Keratinocyte (primary cell): ENCODE measurements at regions not wholly inside any gene's neighbourhood (a gene's known extent, or its start where the extent isn't known, plus 50 kb on each side); places are given as distances from the start of the nearest gene placed in this dataset.

ENCODE experiments used
- DNase-seq: peaks from one replicate; pipeline ENCODE4 v3.0.0-alpha.2; 2011; ENCODE audit warnings: low read depth, missing footprints, low spot score
- FAIRE-seq: peaks from 2 replicates; lab custom pipeline; 2011; peaks lifted over from hg19 to GRCh38; lab: Jason Lieb, UNC
- H2AFZ ChIP-seq: 2 replicates; pipeline ENCODE4 v1.6.0; 2012; ENCODE audit warnings: low read length, control low read depth, inconsistent platforms; ENCODE audit not compliant: control insufficient read depth
- H3K27ac ChIP-seq: 2 replicates; pipeline ENCODE4 v1.5.1; 2011; ENCODE audit warnings: low read length; ENCODE audit not compliant: control insufficient read depth, insufficient read depth
- H3K27me3 ChIP-seq: 3 replicates; pipeline ENCODE4 v1.6.0; 2011; ENCODE audit warnings: low read length; ENCODE audit not compliant: control insufficient read depth, insufficient read depth; ENCODE audit errors: extremely low read depth
- H3K36me3 ChIP-seq, 2 experiments: 2 replicates in 1 of 2; 3 replicates in 1 of 2; pipeline ENCODE4 v1.5.1; 2011; ENCODE audit warnings: low read length in 2 of 2, mild to moderate bottlenecking in 1 of 2; ENCODE audit not compliant: control insufficient read depth in 2 of 2, insufficient read depth in 2 of 2; ENCODE audit errors: extremely low read depth in 1 of 2
- H3K4me1 ChIP-seq: 3 replicates; pipeline ENCODE4 v1.5.1; 2011; ENCODE audit warnings: low read length; ENCODE audit not compliant: control insufficient read depth, insufficient read depth; ENCODE audit errors: extremely low read depth
- H3K4me2 ChIP-seq: 3 replicates; pipeline ENCODE4 v1.6.0; 2011; ENCODE audit warnings: low read depth, low read length; ENCODE audit not compliant: control insufficient read depth, insufficient read depth; ENCODE audit errors: extremely low read depth
- H3K4me3 ChIP-seq, 3 experiments: fragments of 200-600 bp in 1 of 3; sonication (generic) in 1 of 3; 2 replicates in 2 of 3; 3 replicates in 1 of 3; pipeline ENCODE4 v1.5.1; 2011 to 2016; ENCODE audit warnings: low read length in 3 of 3, mild to moderate bottlenecking in 3 of 3, control low read depth in 2 of 3, inconsistent platforms in 1 of 3, low read depth in 1 of 3, mixed read lengths in 1 of 3, mixed run types in 1 of 3, moderate library complexity in 1 of 3; ENCODE audit not compliant: control insufficient read depth in 2 of 3, insufficient read depth in 2 of 3; ENCODE audit errors: extremely low read depth in 1 of 3
- H3K79me2 ChIP-seq: 2 replicates; pipeline ENCODE4 v1.6.0; 2012; ENCODE audit warnings: low read length; ENCODE audit not compliant: control insufficient read depth, insufficient read depth
- H3K9ac ChIP-seq: 3 replicates; pipeline ENCODE4 v1.6.0; 2011; ENCODE audit warnings: low read length; ENCODE audit not compliant: control insufficient read depth, insufficient read depth; ENCODE audit errors: extremely low read depth
- H3K9me1 ChIP-seq: 3 replicates; pipeline ENCODE4 v1.6.0; 2011; ENCODE audit warnings: low read length; ENCODE audit not compliant: control insufficient read depth, insufficient read depth; ENCODE audit errors: extremely low read depth
- H3K9me3 ChIP-seq: 2 replicates; pipeline ENCODE4 v1.5.1; 2012; ENCODE audit warnings: low read depth, low read length; ENCODE audit not compliant: control insufficient read depth
- H4K20me1 ChIP-seq: 3 replicates; pipeline ENCODE4 v1.6.0; 2011; ENCODE audit warnings: low read length; ENCODE audit not compliant: control insufficient read depth, insufficient read depth; ENCODE audit errors: extremely low read depth
- EZH2 ChIP-seq: IDR thresholded peaks from one replicate; pipeline ENCODE4 v1.6.1; 2012; ENCODE audit warnings: inconsistent platforms, mild to moderate bottlenecking, low read length, moderate library complexity
- dilution Hi-C: fragments of 300-500 bp; cut with MboI; formaldehyde crosslinking; loops from one replicate; pipeline ENCODE4 v1.7.0; 2020; ENCODE audit warnings: low sequenced_read_pairs; ENCODE audit not compliant: extremely low pct_ligation_motif_present
- TF ChIP-seq, protein P1 (sequence below), 3 experiments: IDR thresholded peaks in 1 of 3; conservative IDR thresholded peaks in 1 of 3; optimal IDR thresholded peaks in 1 of 3; 2 replicates in 2 of 3; 3 replicates in 1 of 3; pipeline versions ENCODE3 to v1.5.1; 2011; ENCODE audit warnings: low read length in 3 of 3, mild to moderate bottlenecking in 3 of 3, moderate library complexity in 2 of 3, control low read depth in 1 of 3, inconsistent platforms in 1 of 3; ENCODE audit not compliant: insufficient read depth in 2 of 3; ENCODE audit errors: extremely low read depth in 1 of 3

DNA sequence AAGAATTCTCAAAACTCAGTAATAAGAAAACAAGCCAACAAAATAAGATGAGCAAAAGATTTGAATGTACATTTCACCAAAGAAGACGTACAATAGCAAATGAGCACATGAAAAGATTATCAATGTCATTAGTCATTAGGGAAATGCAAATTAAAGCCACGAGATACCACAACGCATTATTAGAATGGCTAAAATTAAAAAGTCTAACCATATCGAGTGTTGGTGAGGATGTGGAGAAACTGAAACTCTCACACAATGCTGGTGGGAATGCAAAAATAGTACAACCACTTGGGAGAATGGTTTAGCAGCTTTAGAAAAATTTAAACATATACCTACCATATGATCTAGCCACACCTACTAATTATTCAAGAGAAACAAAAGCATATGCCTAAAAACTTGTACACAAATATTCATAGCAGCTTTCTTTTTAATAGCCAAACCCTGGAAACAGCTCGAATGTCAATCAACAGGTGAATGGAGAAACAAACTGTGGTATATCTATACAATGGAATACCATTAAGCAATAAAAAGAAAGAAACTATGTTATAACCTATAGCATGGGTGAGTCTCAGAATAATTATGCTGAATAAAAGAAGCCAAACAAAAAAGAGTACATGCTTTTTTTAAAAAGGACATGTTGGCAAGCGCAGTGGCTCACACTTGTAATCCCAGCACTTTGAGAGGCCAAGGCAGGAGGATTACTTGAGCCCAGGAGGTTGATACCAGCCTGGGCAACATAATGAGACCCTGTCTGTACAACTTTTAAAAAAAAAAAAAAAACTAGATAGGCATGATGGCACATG lies 103.6 kb downstream of the LITAF start:
- H3K9me3 ChIP-seq = no peaks in the 10 kb centered on the region
- no peaks in the 10 kb centered on the region for H4K20me1 ChIP-seq
- H3K4me3 ChIP-seq = no peak overlapping the region
- no peaks in the 10 kb centered on the region for H3K27me3 ChIP-seq
- H3K9me1 ChIP-seq = no peaks in the 10 kb centered on the region
- H3K36me3 ChIP-seq = no peaks in the 10 kb centered on the region
- H2AFZ ChIP-seq = no peak overlapping the region
- no peak for TF ChIP-seq EZH2
- TF ChIP-seq, protein P1, sequence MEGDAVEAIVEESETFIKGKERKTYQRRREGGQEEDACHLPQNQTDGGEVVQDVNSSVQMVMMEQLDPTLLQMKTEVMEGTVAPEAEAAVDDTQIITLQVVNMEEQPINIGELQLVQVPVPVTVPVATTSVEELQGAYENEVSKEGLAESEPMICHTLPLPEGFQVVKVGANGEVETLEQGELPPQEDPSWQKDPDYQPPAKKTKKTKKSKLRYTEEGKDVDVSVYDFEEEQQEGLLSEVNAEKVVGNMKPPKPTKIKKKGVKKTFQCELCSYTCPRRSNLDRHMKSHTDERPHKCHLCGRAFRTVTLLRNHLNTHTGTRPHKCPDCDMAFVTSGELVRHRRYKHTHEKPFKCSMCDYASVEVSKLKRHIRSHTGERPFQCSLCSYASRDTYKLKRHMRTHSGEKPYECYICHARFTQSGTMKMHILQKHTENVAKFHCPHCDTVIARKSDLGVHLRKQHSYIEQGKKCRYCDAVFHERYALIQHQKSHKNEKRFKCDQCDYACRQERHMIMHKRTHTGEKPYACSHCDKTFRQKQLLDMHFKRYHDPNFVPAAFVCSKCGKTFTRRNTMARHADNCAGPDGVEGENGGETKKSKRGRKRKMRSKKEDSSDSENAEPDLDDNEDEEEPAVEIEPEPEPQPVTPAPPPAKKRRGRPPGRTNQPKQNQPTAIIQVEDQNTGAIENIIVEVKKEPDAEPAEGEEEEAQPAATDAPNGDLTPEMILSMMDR (optimal IDR thresholded peaks at IDR 0.05 in 1 of 3, IDR thresholded peaks at IDR 0.05 in 1 of 3, conservative IDR thresholded peaks at IDR 0.05 in 1 of 3; ENCODE audit: extremely low read depth in 1 of 3, insufficient read depth in 2 of 3, low read length in 3 of 3) = no peak
- no peaks in the 10 kb centered on the region for H3K79me2 ChIP-seq
- dilution Hi-C loops = no loop called here
- H3K4me1 ChIP-seq = peaks cover 6% of the 10 kb centered on the region
- no peak overlapping the region for H3K4me2 ChIP-seq
- H3K9ac ChIP-seq = no peak overlapping the region
- FAIRE-seq (no peak), DNase-seq (no peak)
- H3K27ac ChIP-seq = no peak overlapping the region

DNA sequence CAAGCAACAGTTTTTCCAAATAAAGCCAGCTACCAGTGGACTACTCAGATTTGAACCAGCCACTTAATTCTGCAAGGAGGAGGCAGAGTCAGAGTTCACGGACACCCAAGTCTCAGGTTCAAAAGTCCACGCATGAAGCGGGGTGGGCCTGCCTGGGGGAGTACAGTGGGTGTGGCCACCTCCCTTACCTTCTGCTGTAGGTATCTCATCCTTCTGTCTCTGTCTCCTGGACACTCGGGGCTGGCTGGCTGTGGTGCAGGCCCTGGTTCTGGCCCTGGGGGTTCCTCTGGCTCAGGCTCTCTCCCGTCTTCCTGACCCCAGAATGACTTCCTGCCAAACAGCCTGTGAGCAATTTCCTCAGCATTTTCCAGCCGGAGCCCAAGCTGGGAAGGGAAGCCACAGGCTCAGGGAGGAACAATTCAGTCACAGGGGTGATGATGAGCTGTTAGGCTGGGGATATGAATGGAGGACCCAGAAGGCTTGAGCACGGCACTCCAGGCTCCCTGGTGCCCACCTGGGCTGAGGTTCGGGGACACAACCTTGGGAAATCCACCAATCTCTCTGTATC lies 101.9 kb downstream of the LITAF start:
- H3K36me3 ChIP-seq = no peaks in the 10 kb centered on the region
- no peak overlapping the region for H3K4me3 ChIP-seq
- H3K9me3 ChIP-seq = no peaks in the 10 kb centered on the region
- H3K79me2 ChIP-seq = no peaks in the 10 kb centered on the region
- no peaks in the 10 kb centered on the region for H4K20me1 ChIP-seq
- H3K27ac ChIP-seq = no peak overlapping the region
- dilution Hi-C loops = no loop called here
- H3K27me3 ChIP-seq = no peaks in the 10 kb centered on the region
- H3K4me1 ChIP-seq = peaks cover 6% of the 10 kb centered on the region
- H3K9ac ChIP-seq = no peak overlapping the region
- no peak for FAIRE-seq
- no peak overlapping the region for H3K4me2 ChIP-seq
- TF ChIP-seq EZH2 = no peak
- TF ChIP-seq, protein P1 (optimal IDR thresholded peaks at IDR 0.05 in 1 of 3, IDR thresholded peaks at IDR 0.05 in 1 of 3, conservative IDR thresholded peaks at IDR 0.05 in 1 of 3; ENCODE audit: extremely low read depth in 1 of 3, insufficient read depth in 2 of 3, low read length in 3 of 3) = no peak
- DNase-seq = no peak
- peak overlapping the region; percentile 8 for H2AFZ ChIP-seq
- H3K9me1 ChIP-seq = no peaks in the 10 kb centered on the region
